ENCODE measurements at regions not wholly inside any gene's neighbourhood (a gene's known extent, or its start where the extent isn't known, plus 50 kb on each side); places are given as distances from the start of the nearest gene placed in this dataset.

- no peaks in the 10 kb centered on the region for H3K36me3 ChIP-seq (ENCODE audit: control insufficient read depth, insufficient read depth, low read length)
- CTCF ChIA-PET, result interaction anchor here (1.6 kb wide), 1 partner anchor 15 kb away, joined by 3 read pairs; no protein-coding TSS in a partner anchor
- POLR2A ChIA-PET, result no interaction called here
- no peaks in the 10 kb centered on the region for H3K27me3 ChIP-seq (ENCODE audit: control insufficient read depth, insufficient read depth, low read length)
- no peak for TF ChIP-seq CTCF (IDR thresholded peaks at IDR 0.05; ENCODE audit: insufficient read depth, low read depth, low read length)
- no peak overlapping the region for H3K4me3 ChIP-seq (ENCODE audit: low read depth, low read length)
- no peak for DNase-seq (ENCODE audit: low read depth)
These were observed 178.9 kb upstream of the SPEF2 start for GRCh38 chr5:35438786-35439185.

DNA sequence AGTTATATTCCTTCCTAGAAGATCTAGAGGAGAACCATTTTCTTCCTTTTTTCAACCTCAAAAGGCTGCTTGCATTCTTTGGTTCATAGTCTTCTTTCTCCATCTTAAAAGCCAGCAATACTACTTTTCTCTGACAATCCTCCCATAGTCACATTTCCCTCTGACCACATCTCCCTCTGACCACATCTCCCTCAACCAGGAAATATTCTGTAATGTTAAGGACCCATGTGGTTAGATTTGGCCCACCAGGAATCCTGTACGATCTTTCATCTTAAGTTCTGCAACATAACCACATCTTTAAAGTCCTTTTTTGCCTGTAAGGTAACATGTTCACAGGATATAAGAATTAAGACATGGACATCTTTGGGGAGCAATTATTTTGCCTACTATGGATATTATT lies 179.4 kb upstream of the SPEF2 start:
- no peak for TF ChIP-seq CTCF (IDR thresholded peaks at IDR 0.05; ENCODE audit: insufficient read depth, low read depth, low read length)
- DNase-seq (ENCODE audit: low read depth), result no peak
- ChIA-PET POLR2A (no interaction called here), CTCF (interaction anchor here (1.6 kb wide), 1 partner anchor 15 kb away, joined by 3 read pairs; no protein-coding TSS in a partner anchor)
- H3K4me3 ChIP-seq (ENCODE audit: low read depth, low read length), result no peak overlapping the region
- H3K36me3 ChIP-seq (ENCODE audit: control insufficient read depth, insufficient read depth, low read length), result no peaks in the 10 kb centered on the region
- no peaks in the 10 kb centered on the region for H3K27me3 ChIP-seq (ENCODE audit: control insufficient read depth, insufficient read depth, low read length)

DNA sequence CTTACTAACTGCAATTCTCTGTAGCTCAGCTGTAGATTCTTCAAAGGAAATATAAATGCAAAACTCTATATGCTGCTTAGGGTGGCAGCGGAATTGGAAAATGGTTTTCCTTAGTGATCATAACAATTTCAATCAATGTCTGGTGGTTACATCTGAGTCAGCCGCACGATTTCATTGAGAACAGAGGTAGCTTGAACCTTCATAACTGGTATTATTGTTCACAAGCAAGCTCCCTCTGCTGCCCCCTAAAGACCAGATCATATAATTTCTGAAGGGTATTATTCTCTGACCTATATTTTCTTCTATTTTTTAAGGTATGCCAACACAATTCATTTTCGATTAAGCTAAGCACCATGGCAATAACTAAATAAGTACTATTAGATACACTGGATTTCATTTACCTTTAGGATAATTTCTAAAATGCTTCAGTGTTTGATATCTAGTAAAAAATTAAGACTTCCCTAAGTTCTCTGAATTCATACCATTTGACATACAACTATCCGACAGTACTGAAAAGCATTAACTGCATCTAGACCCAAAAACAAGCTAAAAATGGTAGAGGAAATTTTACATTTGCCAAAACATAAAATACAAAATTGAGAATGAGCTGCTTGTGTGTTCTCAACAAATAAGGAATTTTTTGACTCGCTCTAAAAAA lies 181.1 kb upstream of the SPEF2 start:
- peak; percentile 68 for TF ChIP-seq CTCF (IDR thresholded peaks at IDR 0.05; ENCODE audit: insufficient read depth, low read depth, low read length)
- POLR2A ChIA-PET, result no interaction called here
- Histone ChIP-seq H3K27me3 (ENCODE audit: control insufficient read depth, insufficient read depth, low read length) (no peaks in the 10 kb centered on the region; the same call in 1 of the 2 replicates), H3K36me3 (ENCODE audit: control insufficient read depth, insufficient read depth, low read length) (no peaks in the 10 kb centered on the region), H3K4me3 (ENCODE audit: low read depth, low read length) (no peak overlapping the region)
- no peak for DNase-seq (ENCODE audit: low read depth)
- CTCF ChIA-PET, result interaction anchor here (0.7 to 2.9 kb wide), 14 partner anchors 8 to 494 kb away, joined by 3 to 24 read pairs (median 4); no protein-coding TSS in a partner anchor

DNA sequence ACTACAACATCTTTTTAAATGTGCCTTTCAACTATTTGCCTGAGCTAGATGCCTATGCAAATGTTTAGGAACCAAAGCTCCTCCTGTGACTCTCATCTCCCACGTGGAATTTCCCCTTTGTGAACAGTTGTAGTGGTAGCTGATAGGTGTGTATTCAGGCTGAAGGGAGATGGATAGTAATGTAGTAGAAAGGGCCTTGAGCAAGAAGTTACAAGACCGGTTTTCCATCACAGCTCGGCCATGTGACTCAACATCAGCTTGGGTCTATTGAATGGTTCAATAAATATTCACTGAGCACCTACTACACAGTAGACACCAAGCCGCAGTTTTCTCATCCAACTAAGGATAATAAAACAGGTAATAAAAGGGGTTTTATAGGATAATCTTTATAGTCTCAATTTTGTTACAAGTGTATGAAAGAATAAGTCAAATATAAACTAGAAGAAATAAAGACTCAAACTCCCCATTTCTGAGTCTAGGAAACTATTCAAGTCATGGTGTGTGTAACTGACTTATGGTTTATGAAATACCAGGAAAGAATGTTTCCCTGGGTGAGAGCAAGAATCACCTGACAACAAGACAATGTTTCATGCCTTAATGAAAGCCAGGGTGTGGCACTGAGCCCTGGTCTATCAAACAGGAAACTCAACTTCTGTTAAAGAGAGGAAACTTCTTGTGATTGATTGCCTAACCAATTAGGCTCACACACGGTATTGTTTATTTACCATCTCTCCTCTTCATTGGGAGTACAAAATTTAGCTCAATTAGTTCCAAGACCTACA lies 187.1 kb upstream of the SPEF2 start:
- Histone ChIP-seq H3K27me3 (ENCODE audit: control insufficient read depth, insufficient read depth, low read length) (no peaks in the 10 kb centered on the region; the same call in 1 of the 2 replicates), H3K36me3 (ENCODE audit: control insufficient read depth, insufficient read depth, low read length) (no peaks in the 10 kb centered on the region), H3K4me3 (ENCODE audit: low read depth, low read length) (no peak overlapping the region)
- no peak for TF ChIP-seq CTCF (IDR thresholded peaks at IDR 0.05; ENCODE audit: insufficient read depth, low read depth, low read length)
- DNase-seq (ENCODE audit: low read depth), result no peak
- ChIA-PET CTCF (interaction anchor here (0.6 to 1.3 kb wide), 2 partner anchors 22 to 49 kb away, joined by 4 read pairs; no protein-coding TSS in a partner anchor), POLR2A (no interaction called here)

- Histone ChIP-seq H3K27me3 (ENCODE audit: control insufficient read depth, insufficient read depth, low read length) (no peaks in the 10 kb centered on the region), H3K36me3 (ENCODE audit: control insufficient read depth, insufficient read depth, low read length) (no peaks in the 10 kb centered on the region), H3K4me3 (ENCODE audit: low read depth, low read length) (no peak overlapping the region)
- ChIA-PET CTCF (no interaction called here), POLR2A (no interaction called here)
- no peak for TF ChIP-seq CTCF (IDR thresholded peaks at IDR 0.05; ENCODE audit: insufficient read depth, low read depth, low read length)
- no peak for DNase-seq (ENCODE audit: low read depth)
These were observed 189.9 kb upstream of the PRLR start for GRCh38 chr5:35420200-35420599.
